ENCODE measurements at regions not wholly inside any gene's neighbourhood (a gene's known extent, or its start where the extent isn't known, plus 50 kb on each side); places are given as distances from the start of the nearest gene placed in this dataset.

- DNase-seq (ENCODE audit: low spot score in 2 of 2): no peak
- 87 to 93% methylated on average over 2 of the region's 2 CpGs for WGBS, 2 donors
- intact Hi-C loops (cut with DNase I; ENCODE audit: low total_unique reads): no loop called here
- no peak for TF ChIP-seq POLR2A (IDR thresholded peaks at IDR 0.05)
- no peak overlapping the region for H3K4me3 ChIP-seq (ENCODE audit: low read depth, poor library complexity, severe bottlenecking)
Observed at GRCh38 chr18:67278984-67279383, 237.5 kb downstream of the DSEL start.

GRCh38 chr18:67276638-67277037 lies 239.9 kb downstream of the DSEL start:
- DNase-seq (ENCODE audit: low spot score in 2 of 2): no peak
- H3K4me3 ChIP-seq (ENCODE audit: low read depth, poor library complexity, severe bottlenecking): no peak overlapping the region
- 55 to 61% methylated on average over 4 of the region's 4 CpGs for WGBS, 2 donors
- intact Hi-C loops (cut with DNase I; ENCODE audit: low total_unique reads): no loop called here
- no peak for TF ChIP-seq POLR2A (IDR thresholded peaks at IDR 0.05)
- TF ChIP-seq, protein P1, sequence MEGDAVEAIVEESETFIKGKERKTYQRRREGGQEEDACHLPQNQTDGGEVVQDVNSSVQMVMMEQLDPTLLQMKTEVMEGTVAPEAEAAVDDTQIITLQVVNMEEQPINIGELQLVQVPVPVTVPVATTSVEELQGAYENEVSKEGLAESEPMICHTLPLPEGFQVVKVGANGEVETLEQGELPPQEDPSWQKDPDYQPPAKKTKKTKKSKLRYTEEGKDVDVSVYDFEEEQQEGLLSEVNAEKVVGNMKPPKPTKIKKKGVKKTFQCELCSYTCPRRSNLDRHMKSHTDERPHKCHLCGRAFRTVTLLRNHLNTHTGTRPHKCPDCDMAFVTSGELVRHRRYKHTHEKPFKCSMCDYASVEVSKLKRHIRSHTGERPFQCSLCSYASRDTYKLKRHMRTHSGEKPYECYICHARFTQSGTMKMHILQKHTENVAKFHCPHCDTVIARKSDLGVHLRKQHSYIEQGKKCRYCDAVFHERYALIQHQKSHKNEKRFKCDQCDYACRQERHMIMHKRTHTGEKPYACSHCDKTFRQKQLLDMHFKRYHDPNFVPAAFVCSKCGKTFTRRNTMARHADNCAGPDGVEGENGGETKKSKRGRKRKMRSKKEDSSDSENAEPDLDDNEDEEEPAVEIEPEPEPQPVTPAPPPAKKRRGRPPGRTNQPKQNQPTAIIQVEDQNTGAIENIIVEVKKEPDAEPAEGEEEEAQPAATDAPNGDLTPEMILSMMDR (IDR thresholded peaks at IDR 0.05): no peak

- TF ChIP-seq, protein P1 (IDR thresholded peaks at IDR 0.05): no peak
- no peak for TF ChIP-seq POLR2A (IDR thresholded peaks at IDR 0.05)
- no peak for DNase-seq (ENCODE audit: low spot score in 2 of 2)
- 62 to 86% methylated on average over 5 of the region's 5 CpGs for WGBS, 2 donors
- intact Hi-C loops (cut with DNase I; ENCODE audit: low total_unique reads): no loop called here
- H3K4me3 ChIP-seq (ENCODE audit: low read depth, poor library complexity, severe bottlenecking): no peak overlapping the region
Observed at GRCh38 chr18:67273288-67273687, 243.2 kb downstream of the DSEL start.

- H3K4me3 ChIP-seq (ENCODE audit: low read depth, poor library complexity, severe bottlenecking): no peak overlapping the region
- no peak for DNase-seq (ENCODE audit: low spot score in 2 of 2)
- intact Hi-C loops (cut with DNase I; ENCODE audit: low total_unique reads): no loop called here
- TF ChIP-seq POLR2A (IDR thresholded peaks at IDR 0.05): no peak
- TF ChIP-seq, protein P1 (IDR thresholded peaks at IDR 0.05): no peak
- WGBS, 2 donors: 79 to 86% methylated on average over 2 of the region's 2 CpGs
Observed at GRCh38 chr18:67269206-67269605, 247.3 kb downstream of the DSEL start.

GRCh38 chr18:67268530-67268929 lies 248.0 kb downstream of the DSEL start:
- 82 to 85% methylated on average over 3 of the region's 3 CpGs for WGBS, 2 donors
- H3K4me3 ChIP-seq (ENCODE audit: low read depth, poor library complexity, severe bottlenecking): no peak overlapping the region
- TF ChIP-seq, protein P1 (IDR thresholded peaks at IDR 0.05): no peak
- no peak for TF ChIP-seq POLR2A (IDR thresholded peaks at IDR 0.05)
- intact Hi-C loops (cut with DNase I; ENCODE audit: low total_unique reads): no loop called here
- no peak for DNase-seq (ENCODE audit: low spot score in 2 of 2)

- WGBS, 2 donors: 46 to 53% methylated on average over 5 of the region's 5 CpGs
- intact Hi-C loops (cut with DNase I; ENCODE audit: low total_unique reads): no loop called here
- DNase-seq (ENCODE audit: low spot score in 2 of 2): no peak
- TF ChIP-seq, protein P1 (IDR thresholded peaks at IDR 0.05): no peak
- no peak for TF ChIP-seq POLR2A (IDR thresholded peaks at IDR 0.05)
- no peak overlapping the region for H3K4me3 ChIP-seq (ENCODE audit: low read depth, poor library complexity, severe bottlenecking)
Observed at GRCh38 chr18:67266246-67267237, 250.0 kb downstream of the DSEL start.

All from lower leg skin (tissue), 4 donors.